Neural progenitor cell (in vitro differentiated cells): ENCODE measurements at regions not wholly inside any gene's neighbourhood (a gene's known extent, or its start where the extent isn't known, plus 50 kb on each side); places are given as distances from the start of the nearest gene placed in this dataset.

ENCODE experiments used
- DNase-seq: peaks from one replicate; pipeline ENCODE4 v3.0.0-alpha.2; 2016; ENCODE audit warnings: low spot score
- H2AFZ ChIP-seq: fragments of 200-600 bp; sonication (generic); replicated peaks from 2 replicates; pipeline ENCODE4 v1.6.1; 2016; ENCODE audit warnings: antibody characterized with exemption
- H3F3A ChIP-seq: fragments of 200-600 bp; sonication (generic); 2 replicates; pipeline ENCODE4 v1.6.1; 2016; ENCODE audit warnings: antibody characterized with exemption, low read depth
- H3K27ac ChIP-seq: fragments of 200-600 bp; sonication (generic); 2 replicates; pipeline ENCODE4 v1.5.1; 2016; ENCODE audit warnings: mild to moderate bottlenecking
- H3K27me3 ChIP-seq: fragments of 200-600 bp; sonication (generic); 2 replicates; pipeline ENCODE4 v1.6.1; 2016; ENCODE audit warnings: mild to moderate bottlenecking, moderate library complexity
- H3K36me3 ChIP-seq: fragments of 200-600 bp; sonication (generic); 2 replicates; pipeline ENCODE4 v1.5.1; 2016
- H3K4me1 ChIP-seq: fragments of 200-600 bp; sonication (generic); 2 replicates; pipeline ENCODE4 v1.6.1; 2016; ENCODE audit warnings: mixed run types
- H3K4me2 ChIP-seq: fragments of 200-600 bp; sonication (generic); 2 replicates; pipeline ENCODE4 v1.6.1; 2016
- H3K4me3 ChIP-seq: fragments of 200-600 bp; sonication (generic); 2 replicates; pipeline ENCODE4 v1.5.1; 2016
- H3K79me2 ChIP-seq: fragments of 200-600 bp; sonication (generic); 2 replicates; pipeline ENCODE4 v1.6.1; 2016; ENCODE audit warnings: low read depth
- H3K9ac ChIP-seq: fragments of 200-600 bp; sonication (generic); 2 replicates; pipeline ENCODE4 v1.6.1; 2016
- H3K9me3 ChIP-seq: fragments of 200-600 bp; sonication (generic); 2 replicates; pipeline ENCODE4 v1.5.1; 2016; ENCODE audit warnings: low read depth
- H4K20me1 ChIP-seq: fragments of 200-600 bp; sonication (generic); 2 replicates; pipeline ENCODE4 v1.6.1; 2016; ENCODE audit warnings: low read depth
- H3K27ac Mint-ChIP-seq: 3 replicates; pipeline ENCODE4 v1.8.0; 2021; ENCODE audit warnings: mixed read lengths
- H3K27me3 Mint-ChIP-seq: 2 replicates; pipeline ENCODE4 v1.8.0; 2022; ENCODE audit warnings: low read depth, mild to moderate bottlenecking, inconsistent platforms, moderate library complexity, mixed read lengths; ENCODE audit not compliant: insufficient read depth
- H3K36me3 Mint-ChIP-seq: 3 replicates; pipeline ENCODE4 v1.8.0; 2021; ENCODE audit warnings: mixed read lengths
- H3K4me1 Mint-ChIP-seq: 3 replicates; pipeline ENCODE4 v1.8.0; 2021; ENCODE audit warnings: mixed read lengths
- H3K4me3 Mint-ChIP-seq: 3 replicates; pipeline ENCODE4 v1.8.0; 2021; ENCODE audit warnings: mild to moderate bottlenecking, moderate library complexity, mixed read lengths
- H3K9me3 Mint-ChIP-seq: 3 replicates; pipeline ENCODE4 v1.8.0; 2020; ENCODE audit warnings: mixed read lengths
- EZH2 ChIP-seq: fragments of 200-600 bp; sonication (generic); IDR thresholded peaks from 2 replicates; pipeline ENCODE4 v1.6.1; 2017; ENCODE audit warnings: antibody characterized with exemption, mild to moderate bottlenecking, moderate library complexity
- EZH2phosphoT487 ChIP-seq: fragments of 200-600 bp; sonication (generic); IDR thresholded peaks from 2 replicates; pipeline ENCODE4 v1.6.1; 2017; ENCODE audit warnings: antibody characterized with exemption
- TF ChIP-seq, protein P1 (sequence below): fragments of 200-600 bp; sonication (generic); IDR thresholded peaks from 2 replicates; pipeline ENCODE4 v1.5.1; 2017; ENCODE audit warnings: antibody characterized with exemption, mild to moderate bottlenecking

DNA sequence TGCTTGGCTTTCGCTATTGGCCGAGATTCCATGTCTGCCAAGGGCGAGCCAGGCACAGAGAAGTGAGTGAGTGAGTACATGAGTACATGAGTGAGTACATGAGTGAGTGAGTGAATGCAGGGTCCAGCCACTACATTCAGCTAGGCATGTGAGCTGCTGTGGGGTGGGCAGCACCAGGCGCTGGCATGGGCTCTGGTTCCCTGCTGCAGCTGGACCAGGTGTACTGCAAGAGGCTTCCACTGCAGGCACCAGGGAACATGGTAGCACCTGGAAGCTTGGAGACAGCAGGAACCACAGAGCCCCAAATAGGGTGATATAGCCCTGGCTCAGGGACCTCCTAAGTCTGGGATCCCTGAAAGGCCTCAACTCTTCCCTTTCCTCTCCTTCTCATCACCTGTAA, 330.2 kb downstream of the USP25 start:
- Mint-ChIP-seq H3K9me3 (peaks cover 14% of the 10 kb centered on the region), H3K4me1 (no peaks in the 10 kb centered on the region), H3K27me3 (no peaks in the 10 kb centered on the region), H3K36me3 (no peaks in the 10 kb centered on the region), H3K4me3 (no peak overlapping the region), H3K27ac (no peak overlapping the region)
- Histone ChIP-seq H3K9me3 (no peaks in the 10 kb centered on the region), H3K4me1 (no peaks in the 10 kb centered on the region), H3F3A (no peaks in the 10 kb centered on the region), H3K4me2 (no peak overlapping the region), H2AFZ (no peak overlapping the region), H3K9ac (no peak overlapping the region), H4K20me1 (no peaks in the 10 kb centered on the region), H3K4me3 (no peak overlapping the region), H3K36me3 (no peaks in the 10 kb centered on the region), H3K27me3 (no peaks in the 10 kb centered on the region), H3K79me2 (no peaks in the 10 kb centered on the region), H3K27ac (no peak overlapping the region)
- TF ChIP-seq, protein P1, sequence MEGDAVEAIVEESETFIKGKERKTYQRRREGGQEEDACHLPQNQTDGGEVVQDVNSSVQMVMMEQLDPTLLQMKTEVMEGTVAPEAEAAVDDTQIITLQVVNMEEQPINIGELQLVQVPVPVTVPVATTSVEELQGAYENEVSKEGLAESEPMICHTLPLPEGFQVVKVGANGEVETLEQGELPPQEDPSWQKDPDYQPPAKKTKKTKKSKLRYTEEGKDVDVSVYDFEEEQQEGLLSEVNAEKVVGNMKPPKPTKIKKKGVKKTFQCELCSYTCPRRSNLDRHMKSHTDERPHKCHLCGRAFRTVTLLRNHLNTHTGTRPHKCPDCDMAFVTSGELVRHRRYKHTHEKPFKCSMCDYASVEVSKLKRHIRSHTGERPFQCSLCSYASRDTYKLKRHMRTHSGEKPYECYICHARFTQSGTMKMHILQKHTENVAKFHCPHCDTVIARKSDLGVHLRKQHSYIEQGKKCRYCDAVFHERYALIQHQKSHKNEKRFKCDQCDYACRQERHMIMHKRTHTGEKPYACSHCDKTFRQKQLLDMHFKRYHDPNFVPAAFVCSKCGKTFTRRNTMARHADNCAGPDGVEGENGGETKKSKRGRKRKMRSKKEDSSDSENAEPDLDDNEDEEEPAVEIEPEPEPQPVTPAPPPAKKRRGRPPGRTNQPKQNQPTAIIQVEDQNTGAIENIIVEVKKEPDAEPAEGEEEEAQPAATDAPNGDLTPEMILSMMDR = no peak
- no peak for TF ChIP-seq EZH2
- TF ChIP-seq EZH2phosphoT487 = no peak
- no peak for DNase-seq

DNA sequence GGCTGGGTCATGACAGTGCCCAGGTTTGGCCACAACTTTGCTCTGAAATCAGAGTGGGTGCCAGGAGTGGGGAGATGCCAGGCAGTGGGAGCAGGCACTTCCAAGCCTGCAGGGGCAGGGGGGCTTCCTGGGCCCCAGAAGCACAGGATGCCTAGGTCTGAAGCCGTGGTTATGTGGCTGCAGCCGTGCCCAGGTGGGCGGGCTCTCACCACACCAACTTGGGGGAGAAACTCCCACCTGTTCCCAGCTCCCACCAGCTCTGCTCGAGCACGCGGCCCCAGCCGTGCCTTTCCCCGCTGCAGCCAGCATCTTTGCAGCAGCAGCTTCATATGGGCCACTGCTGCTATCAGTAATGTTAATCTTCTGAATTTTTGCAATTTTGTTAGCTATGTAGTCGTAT, 331.4 kb downstream of the USP25 start:
- Histone ChIP-seq H3K27me3 (no peaks in the 10 kb centered on the region), H3K36me3 (no peaks in the 10 kb centered on the region), H3K9ac (no peak overlapping the region), H3K4me2 (no peak overlapping the region), H3K27ac (no peak overlapping the region), H3F3A (no peaks in the 10 kb centered on the region), H3K79me2 (no peaks in the 10 kb centered on the region), H3K4me1 (no peaks in the 10 kb centered on the region), H3K9me3 (peaks cover 4% of the 10 kb centered on the region), H3K4me3 (no peak overlapping the region), H2AFZ (no peak overlapping the region), H4K20me1 (no peaks in the 10 kb centered on the region)
- Mint-ChIP-seq H3K9me3 (peaks cover 14% of the 10 kb centered on the region), H3K27me3 (no peaks in the 10 kb centered on the region), H3K27ac (no peak overlapping the region), H3K36me3 (no peaks in the 10 kb centered on the region), H3K4me1 (no peaks in the 10 kb centered on the region), H3K4me3 (no peak overlapping the region)
- DNase-seq = no peak
- no peak for TF ChIP-seq EZH2phosphoT487
- TF ChIP-seq EZH2 = no peak
- TF ChIP-seq, protein P1 = no peak

DNA sequence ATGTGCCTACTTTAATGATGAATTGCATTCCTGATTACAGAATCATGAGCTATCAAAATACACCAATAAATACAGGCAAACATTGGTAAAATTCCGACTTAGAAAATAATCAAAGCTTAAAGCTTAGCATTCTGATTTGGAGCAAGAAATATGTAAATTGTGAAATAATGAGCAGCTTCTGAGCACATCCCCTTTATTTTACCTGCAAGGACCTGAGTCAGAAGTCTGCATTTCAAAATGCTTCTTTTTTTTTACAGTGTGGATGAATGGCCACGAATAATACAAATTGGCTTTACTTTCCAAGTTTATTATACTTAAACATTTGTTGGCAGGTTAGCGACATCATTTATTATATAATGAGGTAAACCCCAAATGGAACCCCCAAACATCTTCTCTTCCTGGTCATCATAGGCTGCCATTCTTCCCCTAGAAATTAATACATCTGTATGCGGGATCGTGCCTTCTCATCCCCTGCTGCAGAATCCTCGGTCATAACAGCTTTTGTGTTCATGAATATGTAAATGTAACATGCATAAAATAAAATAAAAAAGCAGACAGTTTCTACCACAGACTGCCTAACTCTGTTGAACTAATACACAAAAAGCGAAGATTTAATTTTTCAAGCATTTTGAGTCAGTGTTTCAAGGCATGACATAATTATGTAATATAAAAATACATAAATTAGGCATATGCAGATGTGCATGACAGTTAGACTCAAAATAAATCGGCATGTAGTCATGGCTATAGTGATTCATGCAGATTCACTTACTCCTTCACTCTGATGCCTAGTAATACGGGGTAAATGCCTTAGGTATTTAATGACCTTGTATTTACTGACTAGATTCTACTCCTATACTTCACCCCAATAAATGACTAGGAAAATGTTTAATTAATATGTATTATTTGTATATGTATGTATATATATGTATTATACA, 339.7 kb downstream of the USP25 start:
- H4K20me1 ChIP-seq = no peaks in the 10 kb centered on the region
- H3K79me2 ChIP-seq = no peaks in the 10 kb centered on the region
- no peak for DNase-seq
- TF ChIP-seq EZH2phosphoT487 (no peak), EZH2 (no peak)
- TF ChIP-seq, protein P1 = no peak
- H3K4me1 Mint-ChIP-seq = peaks cover 35% of the 10 kb centered on the region
- H3K4me3 Mint-ChIP-seq = no peak overlapping the region
- H3K4me1 ChIP-seq = no peaks in the 10 kb centered on the region
- no peak overlapping the region for H3K9ac ChIP-seq
- no peaks in the 10 kb centered on the region for H3K9me3 Mint-ChIP-seq
- no peak overlapping the region for H3K27ac ChIP-seq
- no peak overlapping the region for H3K4me3 ChIP-seq
- no peaks in the 10 kb centered on the region for H3K36me3 ChIP-seq
- no peak overlapping the region for H3K27ac Mint-ChIP-seq
- H3F3A ChIP-seq = no peaks in the 10 kb centered on the region
- no peaks in the 10 kb centered on the region for H3K27me3 Mint-ChIP-seq
- no peak overlapping the region for H3K4me2 ChIP-seq
- no peak overlapping the region for H2AFZ ChIP-seq
- no peaks in the 10 kb centered on the region for H3K27me3 ChIP-seq
- H3K36me3 Mint-ChIP-seq = no peaks in the 10 kb centered on the region
- peaks cover 4% of the 10 kb centered on the region for H3K9me3 ChIP-seq
